C1 segment of cervical spinal cord (tissue), 14 donors: ENCODE measurements at regions not wholly inside any gene's neighbourhood (a gene's known extent, or its start where the extent isn't known, plus 50 kb on each side); places are given as distances from the start of the nearest gene placed in this dataset.
A peak's percentile ranks its signal among the peaks of the same experiment; 100 is the strongest.

Source experiments
- DNase-seq, 14 donors: peaks; one replicate each; lab custom pipeline; 2025; lab: John Stamatoyannopoulos, UW

DNA sequence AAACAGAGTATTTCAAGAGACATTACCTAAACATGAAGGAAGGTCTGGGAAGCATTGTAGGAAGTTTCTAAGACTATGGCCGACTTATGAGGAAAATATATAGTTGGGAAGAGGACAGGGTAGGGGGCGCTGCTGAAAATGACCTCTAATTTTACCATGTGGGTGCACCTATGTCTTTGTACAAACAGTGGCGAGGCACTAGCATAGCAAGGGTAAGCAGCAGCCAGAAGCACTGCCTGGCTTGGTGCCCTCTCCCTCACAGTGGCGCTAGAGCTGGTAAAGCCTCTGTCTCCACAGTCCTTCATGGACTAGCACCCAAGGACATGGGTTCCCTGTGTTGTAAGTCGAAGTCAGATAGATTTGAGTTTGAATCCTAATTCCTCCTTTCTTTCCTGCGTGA is 461.2 kb downstream of the INHBA start:
- DNase-seq = no peak

DNA sequence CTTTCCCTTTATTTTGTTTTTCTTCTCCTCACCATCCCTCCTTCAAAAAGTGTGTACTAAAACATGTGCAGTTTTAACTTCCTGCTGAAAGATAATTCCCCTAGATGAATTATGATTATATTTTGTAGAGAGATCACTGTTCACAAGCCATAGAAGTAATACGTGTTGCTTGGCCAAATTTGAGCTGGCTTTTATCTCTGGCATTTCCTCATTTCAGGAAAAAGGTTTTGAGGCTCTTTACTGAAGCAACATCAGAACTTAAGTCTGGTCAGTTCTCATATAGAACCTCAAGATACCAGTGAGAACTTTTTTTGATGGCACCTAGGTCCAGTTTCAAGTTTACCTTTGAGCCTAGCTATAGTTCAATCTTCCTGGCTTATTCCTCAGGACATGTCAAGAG is 463.3 kb downstream of the INHBA start:
- DNase-seq = no peak

DNA sequence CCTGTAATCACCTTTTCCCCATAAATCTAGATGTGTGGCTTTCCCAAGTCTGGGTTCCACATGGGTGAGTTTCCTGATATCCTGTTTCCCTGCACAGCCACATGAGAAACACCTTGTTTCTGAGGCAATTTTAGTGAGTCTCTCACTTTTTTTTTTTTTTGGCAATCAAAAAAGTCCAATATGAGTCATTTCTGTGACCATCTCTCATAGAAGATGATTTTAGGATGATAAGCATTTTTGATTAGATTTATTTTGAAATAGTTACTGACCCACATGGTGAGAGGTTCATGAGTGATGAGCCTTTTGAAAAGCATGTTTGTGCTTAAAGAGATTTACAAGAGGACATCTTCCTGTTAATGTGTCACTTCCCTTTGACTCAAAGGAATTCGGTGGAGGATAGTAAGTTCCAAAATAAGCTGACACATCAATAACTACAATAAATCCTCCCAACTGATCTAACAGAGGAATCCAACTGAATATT is 464.0 kb downstream of the INHBA start:
- DNase-seq = no peak

DNA sequence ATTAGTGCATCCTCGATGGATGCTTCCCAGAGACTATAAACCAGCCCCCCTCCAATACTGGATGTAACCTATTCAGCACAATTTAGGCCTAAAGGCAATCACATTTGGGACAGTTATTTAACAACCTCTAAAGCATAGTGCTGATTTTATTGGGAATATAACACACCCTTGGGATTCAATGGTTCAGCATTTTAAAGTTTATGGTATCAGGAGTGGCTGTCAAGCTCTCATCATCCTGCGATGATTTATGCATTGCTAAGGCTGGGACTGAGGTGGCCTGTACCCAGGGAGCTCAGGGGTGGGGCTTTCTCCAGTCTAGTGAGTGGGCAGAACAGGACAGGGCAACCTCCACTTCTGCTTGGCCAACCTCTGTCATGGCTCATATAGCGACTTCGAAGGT is 464.9 kb downstream of the INHBA start:
- no peak for DNase-seq

DNA sequence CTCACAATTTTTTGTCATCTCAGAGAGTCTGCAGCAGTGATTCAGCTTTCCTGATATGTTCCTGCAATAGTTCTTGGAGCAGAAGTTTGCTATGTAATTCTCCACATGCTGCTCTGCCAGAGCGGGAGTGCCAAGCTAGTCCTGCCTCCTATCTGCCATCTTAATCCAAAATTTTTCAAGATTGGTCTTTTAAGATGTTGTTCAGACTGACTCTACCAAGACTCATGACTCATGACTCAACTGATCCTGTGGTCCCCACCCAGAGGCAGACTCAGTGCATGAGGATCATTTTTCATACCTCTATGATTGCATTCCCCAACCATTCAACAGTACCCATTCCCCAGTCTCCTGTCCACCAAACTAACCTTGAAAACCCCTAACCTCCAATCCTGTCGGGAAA is 470.8 kb downstream of the INHBA start:
- no peak for DNase-seq

DNA sequence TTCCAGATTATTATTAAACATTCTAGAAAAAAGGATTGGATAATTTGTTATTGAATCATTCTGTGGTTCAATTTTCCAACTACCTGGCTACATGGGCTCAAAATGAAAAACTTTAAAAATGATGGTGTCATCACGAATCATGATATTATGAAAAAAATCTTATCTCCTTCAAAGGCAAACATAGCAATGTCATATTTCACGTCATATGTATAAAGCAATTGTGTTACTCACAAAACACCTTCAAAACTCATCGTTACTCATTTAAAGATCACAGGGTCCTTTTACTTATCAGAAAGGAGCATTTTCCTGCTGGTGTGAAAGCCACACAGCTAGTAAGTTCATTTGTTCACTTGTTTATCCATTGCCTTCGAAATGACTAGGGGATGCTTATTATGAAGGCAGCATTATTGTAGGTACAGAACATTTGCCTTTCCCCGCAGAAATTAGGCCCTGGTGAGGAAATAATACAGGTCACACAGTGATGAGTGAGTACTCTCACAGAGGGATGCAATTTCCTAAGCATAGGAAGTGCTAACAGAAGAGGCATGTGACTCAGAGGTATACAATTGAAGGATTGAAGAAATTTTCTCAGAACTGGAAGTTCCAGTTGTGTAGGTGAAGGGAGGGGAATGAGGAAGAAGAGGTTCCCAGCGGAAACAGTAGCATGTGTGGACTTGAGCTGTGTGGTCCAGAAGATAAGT is 478.7 kb downstream of the INHBA start:
- no peak for DNase-seq

DNA sequence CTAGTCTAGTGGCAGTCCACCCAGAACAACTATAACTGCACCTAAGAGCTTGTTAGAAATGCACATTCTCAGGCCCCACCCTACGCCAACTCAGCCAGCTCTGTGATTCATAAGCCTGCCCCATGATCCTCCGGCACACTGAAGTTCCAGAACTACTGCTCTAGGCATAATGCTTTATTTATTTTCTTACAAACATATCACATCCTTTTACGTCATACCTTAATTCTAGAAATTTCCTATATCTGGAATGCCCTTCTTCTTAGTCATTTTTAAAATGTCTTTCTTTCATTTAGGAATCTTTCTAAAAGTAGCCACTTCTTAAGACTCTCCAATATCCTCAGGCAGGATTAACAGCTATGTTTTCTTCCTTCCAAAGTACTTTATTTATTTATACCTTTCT is 480.1 kb downstream of the INHBA start:
- DNase-seq = no peak

DNA sequence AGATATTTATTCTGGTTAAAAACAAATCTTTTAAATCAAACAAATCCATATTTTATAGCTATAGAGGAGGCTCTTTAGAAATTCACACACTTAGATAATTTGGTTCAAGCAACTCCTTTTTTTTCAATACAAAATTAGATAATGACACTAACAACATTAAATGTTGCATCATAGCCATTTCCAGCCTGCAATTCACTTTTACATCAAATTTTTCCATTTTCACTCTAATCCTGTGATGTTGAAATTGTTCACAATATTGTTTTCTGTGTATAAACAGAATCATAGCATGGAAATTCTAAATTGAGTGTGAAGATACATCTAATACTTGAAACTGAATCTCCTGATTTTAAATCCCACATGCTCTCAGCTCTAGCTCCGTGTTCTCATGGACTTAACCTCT is 482.6 kb downstream of the INHBA start:
- no peak for DNase-seq

DNA sequence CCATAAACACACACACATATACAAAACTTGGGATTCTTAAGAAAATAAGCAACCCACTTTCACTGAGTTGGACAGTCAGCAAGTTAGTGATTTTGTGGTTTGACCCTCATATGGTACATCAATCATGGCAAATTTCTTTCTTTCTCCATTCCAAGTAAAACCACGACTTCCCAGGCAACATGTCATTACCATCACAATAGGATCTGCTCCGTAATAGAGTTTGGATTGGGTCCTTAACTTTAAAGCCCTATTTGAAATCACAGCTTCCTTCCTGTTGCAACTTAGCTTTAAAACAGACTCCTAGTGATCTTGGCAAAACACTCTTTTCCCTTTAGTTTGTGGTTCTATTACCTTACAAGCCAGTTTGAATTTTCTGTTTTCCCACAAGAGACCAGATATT is 483.6 kb downstream of the INHBA start:
- DNase-seq = no peak

DNA sequence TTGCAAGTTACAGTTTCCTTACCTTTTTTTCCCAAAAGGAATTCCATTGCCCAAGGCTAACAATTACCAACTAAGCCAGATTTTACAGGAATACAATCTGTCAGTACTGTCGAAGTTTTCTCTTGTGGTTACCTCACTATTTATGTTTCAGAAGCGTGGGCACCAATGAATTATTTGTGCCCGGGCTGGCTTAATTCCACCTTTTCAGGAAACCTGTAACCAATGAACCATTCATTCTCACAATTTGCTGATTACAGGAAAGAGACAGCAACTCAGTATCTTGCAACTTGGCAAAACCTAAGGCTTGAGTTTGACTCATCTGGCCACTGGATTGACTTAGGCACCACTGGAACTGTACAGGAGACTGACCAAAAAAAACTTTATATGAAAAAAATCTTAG is 485.6 kb downstream of the INHBA start:
- no peak for DNase-seq

DNA sequence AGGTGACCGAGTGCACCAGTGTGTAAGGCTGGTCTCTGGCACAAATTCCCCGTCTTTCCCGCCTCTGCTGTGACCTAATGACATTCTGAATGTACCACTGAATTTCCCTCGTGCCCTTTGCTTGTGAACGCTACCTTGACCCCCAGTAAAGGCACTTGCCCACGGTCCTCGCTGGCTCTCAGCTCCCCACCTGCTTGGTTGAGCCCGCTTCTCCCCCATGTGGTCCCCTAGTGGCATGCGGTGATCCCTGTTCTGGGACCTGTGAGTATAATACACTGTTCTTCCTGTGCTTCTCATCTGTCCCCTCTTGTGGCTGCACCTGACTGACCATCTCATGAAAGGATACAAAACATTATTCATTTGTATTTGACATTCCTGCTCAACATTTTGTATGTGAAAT is 495.7 kb downstream of the INHBA start:
- no peak for DNase-seq

DNA sequence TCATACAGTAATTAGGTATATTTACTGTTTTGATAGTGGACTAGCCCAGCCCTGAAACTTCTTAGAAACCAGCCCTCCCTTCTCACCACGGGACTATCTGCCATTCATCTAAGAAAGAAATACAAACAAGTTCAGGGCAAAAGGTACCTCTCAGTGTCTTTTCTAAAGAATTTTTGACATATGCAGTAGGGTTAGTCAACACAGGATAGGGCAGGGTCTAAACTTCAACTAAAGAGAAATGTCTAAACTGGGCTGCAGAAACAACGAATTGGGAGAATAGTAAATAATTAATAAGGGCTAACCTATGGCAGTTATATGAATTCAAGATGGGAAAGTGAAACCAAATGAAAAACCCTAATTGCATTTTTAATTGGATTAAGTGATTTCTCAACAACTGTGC is 496.6 kb downstream of the INHBA start:
- DNase-seq = no peak

DNA sequence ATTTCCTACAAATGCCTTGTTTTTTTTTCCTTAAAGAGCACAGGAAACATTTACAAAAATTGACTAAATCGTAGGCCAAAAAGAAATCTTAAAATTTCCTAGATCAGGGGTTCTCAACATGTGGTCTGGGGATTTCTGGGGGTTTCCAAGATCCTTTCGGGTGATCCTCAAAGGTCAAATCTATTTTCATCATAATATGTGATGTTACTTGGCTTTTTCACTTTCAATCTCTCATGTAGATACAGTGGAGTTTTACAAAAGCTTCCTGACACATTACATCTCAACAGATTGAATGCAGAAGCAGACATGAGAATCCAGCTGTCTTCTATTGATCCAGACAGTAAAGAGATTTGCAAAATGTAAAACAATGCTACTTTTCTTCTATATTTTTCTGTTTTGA is 497.3 kb downstream of the INHBA start:
- no peak for DNase-seq

DNA sequence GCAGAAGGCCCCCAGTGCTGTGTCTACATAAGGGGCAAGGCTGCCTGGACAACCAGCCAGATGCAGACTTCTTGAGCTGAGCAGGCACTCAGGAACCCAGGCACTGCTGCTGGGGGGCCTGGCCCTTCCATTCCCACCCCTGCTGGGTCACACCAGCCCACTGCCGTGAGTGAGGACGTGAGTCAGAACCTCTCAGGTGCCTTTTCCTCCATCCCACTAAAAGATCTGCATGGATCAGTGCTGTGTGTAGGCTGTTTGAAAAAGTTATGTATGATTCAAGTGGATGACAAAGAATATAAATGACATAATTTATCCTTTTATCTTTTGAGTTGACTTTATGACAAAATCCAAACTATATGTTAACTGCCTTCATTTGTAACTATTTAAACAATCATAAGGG is 499.3 kb downstream of the INHBA start:
- no peak for DNase-seq

DNA sequence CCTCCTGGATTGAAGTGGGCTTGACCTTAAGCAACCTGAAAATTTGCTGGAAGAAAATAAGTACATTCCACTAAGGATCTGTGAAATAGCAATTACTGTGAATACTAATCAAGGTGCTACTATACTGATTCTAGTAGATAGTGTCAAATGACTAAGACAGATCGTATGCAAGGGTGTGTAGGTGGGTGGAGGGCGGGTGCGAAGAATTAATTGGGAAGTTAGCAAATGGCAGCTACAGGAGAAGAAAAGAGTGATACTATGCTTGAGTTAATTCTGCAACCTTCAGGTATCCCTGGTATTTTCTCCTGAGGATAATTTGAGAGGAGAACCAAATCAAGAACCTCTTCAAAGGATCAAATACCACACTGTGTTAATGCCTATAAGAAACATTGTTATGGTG is 501.9 kb downstream of the INHBA start:
- DNase-seq = no peak

DNA sequence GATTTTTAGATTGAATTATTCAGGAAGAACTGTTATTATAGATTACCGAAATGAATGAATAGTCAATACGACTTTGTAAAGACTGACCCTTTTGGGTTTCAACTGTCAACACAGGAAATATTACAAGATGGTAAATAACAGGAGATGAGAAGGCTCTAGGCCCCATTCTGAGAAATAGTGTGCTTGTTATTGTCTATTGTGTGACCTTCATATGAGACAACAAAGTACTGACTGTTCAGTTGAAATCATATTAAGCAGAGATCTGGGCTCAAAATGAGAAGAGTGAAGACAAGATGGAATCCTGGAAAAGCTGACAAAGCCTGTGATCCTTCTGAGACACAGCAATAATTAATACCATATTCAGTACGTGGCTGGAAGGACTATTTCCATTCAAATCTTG is 503.8 kb downstream of the INHBA start:
- DNase-seq = no peak

DNA sequence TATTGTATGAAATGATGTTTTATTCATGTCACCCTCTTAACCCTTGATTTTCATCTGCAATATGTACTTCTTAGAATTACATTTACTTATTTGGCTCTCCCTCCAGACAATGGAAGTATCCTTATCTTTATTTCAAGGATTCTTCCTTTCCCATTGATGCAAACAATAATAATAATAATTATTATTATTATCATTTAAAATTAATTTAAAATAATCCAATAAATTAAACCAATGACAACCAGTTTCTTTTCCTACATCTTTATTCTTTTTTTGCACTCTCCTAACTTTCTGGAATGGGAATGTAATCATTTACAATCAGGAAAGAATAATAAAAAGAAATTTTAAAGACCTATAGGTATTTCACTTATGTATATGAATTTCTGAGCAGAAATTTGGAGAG is 504.4 kb downstream of the INHBA start:
- DNase-seq = no peak

DNA sequence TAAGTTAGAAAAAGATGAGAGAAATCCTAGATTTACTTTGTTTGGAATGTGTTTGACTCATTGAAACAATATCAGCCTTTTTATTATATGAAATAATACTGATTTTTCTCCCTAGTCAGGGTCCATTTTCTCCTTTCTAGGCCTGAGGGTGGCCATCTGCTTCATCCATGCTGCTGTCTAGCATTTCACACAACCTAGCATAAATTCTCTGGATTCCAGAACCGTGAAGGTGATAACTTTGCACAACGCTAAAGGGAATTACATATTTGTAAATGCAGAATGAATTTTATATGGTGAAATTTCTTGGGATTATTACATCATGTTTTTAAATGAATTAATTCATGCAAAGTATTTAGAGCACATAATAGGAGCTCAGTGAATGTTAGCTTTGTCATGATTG is 505.1 kb downstream of the INHBA start:
- no peak for DNase-seq

DNA sequence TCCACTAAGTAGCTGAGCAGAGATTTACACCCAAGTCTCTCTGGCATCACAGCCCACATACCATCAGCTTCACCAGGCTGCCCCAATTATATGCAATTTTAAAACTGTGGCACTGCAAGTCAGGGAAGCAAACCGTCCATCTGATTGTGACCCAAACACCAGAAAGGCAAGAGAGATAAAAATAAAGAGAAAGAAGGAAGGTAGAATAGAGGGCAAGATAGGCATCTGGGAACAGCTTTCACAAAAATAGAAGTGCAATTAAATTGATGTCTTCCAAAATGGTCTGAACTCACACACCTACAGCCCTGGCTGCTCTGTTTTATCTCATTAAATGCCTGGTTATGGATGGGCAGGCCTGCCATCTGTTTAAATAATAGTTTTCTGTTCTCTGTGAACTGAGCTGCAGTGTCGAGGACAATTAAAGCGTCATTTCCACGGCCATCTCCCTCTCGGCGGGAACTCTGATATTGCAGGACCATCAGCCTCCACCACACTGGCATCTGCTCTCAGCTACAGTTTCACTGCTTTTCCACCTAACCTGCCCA is 509.1 kb downstream of the INHBA start:
- peak in 1 of 14 donors; percentile 6 for DNase-seq

DNA sequence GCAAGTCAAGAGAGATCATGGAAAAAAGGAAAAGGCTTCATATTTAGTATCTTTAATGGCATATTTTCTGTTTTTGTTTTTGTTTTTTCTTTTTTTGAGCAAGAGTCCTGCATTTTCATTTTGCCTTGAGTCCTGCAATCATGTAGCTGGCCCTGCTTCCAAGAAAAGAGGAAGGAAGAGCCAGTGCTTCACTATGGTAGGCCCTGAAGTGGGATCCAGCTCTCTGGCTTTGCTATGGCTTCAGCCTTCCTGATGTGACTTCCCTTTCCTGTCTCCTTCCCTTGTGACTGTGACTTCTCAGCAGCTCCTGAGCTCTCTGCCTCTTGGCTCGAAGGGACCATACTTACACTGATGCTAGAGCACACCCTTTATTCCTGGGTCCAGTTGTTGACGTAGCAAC is 512.3 kb downstream of the INHBA start:
- no peak for DNase-seq

DNA sequence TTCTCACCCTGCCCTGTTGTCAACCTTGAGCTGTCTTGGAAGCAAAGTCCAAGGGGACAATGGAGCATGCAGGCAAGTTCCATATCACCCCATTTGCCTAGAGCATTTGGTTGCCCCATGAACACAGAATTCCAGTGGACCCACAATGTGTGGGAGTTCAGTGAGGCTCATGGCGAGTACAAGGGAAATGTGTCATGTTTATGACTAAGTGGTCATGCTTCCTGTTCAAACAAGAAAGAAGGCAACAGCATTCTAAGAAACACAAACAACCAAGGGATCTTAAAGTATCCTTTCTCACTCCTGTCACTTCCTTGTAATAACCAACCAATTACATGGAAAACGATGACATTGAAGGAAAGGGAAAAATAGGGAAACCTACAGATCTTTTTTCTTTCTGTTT is 513.0 kb downstream of the INHBA start:
- no peak for DNase-seq

DNA sequence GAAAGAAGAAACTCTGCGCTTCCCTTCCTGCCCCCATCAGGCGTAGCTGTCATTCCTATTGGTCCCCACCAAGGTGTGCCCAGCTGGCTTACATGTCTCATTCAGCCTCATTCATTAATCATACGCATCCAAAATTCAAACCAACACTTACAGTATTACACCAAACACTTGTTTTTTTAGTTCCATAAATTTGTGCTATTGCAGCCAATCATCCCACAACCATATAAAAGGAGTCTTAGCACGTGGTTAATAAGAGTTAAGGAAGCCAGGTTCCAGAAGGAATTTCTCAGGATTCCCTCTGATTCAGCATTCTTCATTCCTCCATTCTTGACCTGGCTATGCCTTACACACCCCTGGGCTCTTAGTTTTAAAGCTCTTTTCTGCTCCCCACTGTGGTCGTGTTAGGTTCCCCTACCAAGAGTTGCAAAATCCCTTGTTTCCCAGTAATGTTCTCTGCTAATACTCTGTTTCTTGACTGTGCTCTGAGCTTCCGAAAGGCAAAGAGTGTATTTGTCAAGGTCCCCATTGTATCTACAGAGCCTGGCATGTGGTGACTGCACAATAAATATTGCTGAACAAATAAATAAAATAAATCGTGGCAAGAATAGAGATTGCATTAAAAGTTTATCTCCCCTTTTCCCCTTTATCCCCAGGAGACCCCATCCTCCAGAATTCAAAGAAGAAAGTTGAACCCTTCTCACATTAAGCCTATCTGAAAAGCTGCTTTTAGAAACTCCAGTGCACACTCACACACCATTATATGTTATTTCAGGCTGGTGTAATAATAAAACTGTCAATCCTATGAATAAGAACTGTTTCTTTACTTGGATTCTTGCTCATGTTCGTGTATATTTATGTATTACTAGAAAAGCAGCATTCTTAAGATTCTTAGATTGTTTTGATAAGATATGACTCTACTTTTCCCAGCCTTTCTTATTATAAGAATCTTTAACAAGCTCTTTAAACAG is 514.4 kb downstream of the INHBA start:
- DNase-seq = no peak

DNA sequence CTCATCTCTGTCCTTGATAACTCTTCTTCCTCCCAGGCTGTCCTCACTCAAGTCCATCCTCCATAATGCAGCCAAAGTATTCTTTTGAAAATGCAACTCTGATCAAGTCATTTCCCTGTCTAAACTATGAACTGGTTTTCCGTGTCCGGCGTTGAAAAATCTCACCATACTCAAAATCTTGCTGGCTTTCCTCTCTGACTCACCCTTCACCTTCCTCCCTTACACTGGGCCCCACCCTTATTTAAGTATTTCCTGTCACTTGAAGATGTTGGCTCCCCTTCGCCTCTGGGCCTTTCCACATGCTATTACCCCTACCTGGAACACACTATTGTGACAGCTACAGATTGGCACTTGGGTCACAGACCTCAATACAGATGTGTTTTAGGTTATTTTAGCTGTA is 515.6 kb downstream of the INHBA start:
- no peak for DNase-seq
